ENCODE measurements at regions not wholly inside any gene's neighbourhood (a gene's known extent, or its start where the extent isn't known, plus 50 kb on each side); places are given as distances from the start of the nearest gene placed in this dataset.
"Not testable (repeated sequence)": the region's sequence is repeated elsewhere in the genome, so short reads cannot be mapped to it uniquely, and the experiment has no call there.

- 94 to 96% methylated on average over 20 of the region's 20 CpGs for WGBS, 2 donors
- Histone ChIP-seq H3K27ac (ENCODE audit: low read depth in 2 of 2, low read length in 1 of 2) (no peak overlapping the region), H3K36me3 (ENCODE audit: control insufficient read depth in 2 of 2, insufficient read depth in 2 of 2, low read length in 1 of 2) (no peaks in the 10 kb centered on the region), H3K4me3 (ENCODE audit: low read depth in 1 of 2, low read length in 2 of 2) (no peak overlapping the region), H3K9me3 (ENCODE audit: control insufficient read depth in 2 of 2, insufficient read depth in 1 of 2, low read depth in 1 of 2, low read length in 1 of 2) (peaks cover 4 to 8% of the 10 kb centered on the region in 2 donors), H3K4me1 (ENCODE audit: control insufficient read depth in 2 of 2, insufficient read depth in 2 of 2, low read length in 1 of 2) (no peaks in the 10 kb centered on the region), H3K27me3 (ENCODE audit: control insufficient read depth in 1 of 2, insufficient read depth in 2 of 2, low read length in 2 of 2) (no peaks in the 10 kb centered on the region)
Measured at GRCh38 chr18:78792736-78793135, 186.9 kb upstream of the SALL3 start.

GRCh38 chr18:78793313-78794070 is 186.1 kb upstream of the SALL3 start:
- H3K27ac ChIP-seq (ENCODE audit: low read depth in 2 of 2, low read length in 1 of 2), result no peak overlapping the region
- WGBS, 2 donors, result 72 to 76% methylated on average over 19 of the region's 19 CpGs

DNA sequence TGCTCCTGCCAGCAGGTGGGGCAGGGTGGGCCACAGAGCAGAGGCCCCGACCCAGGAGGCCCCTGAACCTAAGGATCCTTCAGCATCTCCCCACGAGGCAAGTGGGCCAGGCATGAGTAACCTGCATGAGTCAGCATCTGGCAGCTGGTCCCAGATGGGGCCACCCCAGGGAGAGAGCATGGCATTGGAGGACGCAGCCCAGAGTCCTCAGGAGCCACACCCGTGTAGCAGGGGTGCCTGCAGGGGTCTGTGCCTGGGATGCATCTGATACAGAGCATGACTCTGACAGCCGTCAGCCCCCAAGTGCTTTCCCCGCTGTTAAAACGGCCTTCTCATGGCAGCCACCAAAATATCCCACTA is 185.6 kb upstream of the SALL3 start:
- WGBS, 2 donors, result 55 to 58% methylated on average over 7 of the region's 7 CpGs

More at GRCh38 chr18:78793313-78794070, 186.1 kb upstream of the SALL3 start:
- H3K36me3 ChIP-seq (ENCODE audit: control insufficient read depth in 2 of 2, insufficient read depth in 2 of 2, low read length in 1 of 2), result no peaks in the 10 kb centered on the region
- no peak overlapping the region for H3K4me3 ChIP-seq (ENCODE audit: low read depth in 1 of 2, low read length in 2 of 2)
- H3K27me3 ChIP-seq (ENCODE audit: control insufficient read depth in 1 of 2, insufficient read depth in 2 of 2, low read length in 2 of 2), result no peaks in the 10 kb centered on the region
- no peaks in the 10 kb centered on the region for H3K4me1 ChIP-seq (ENCODE audit: control insufficient read depth in 2 of 2, insufficient read depth in 2 of 2, low read length in 1 of 2)
- peaks cover 4 to 8% of the 10 kb centered on the region in 2 donors for H3K9me3 ChIP-seq (ENCODE audit: control insufficient read depth in 2 of 2, insufficient read depth in 1 of 2, low read depth in 1 of 2, low read length in 1 of 2)

DNA sequence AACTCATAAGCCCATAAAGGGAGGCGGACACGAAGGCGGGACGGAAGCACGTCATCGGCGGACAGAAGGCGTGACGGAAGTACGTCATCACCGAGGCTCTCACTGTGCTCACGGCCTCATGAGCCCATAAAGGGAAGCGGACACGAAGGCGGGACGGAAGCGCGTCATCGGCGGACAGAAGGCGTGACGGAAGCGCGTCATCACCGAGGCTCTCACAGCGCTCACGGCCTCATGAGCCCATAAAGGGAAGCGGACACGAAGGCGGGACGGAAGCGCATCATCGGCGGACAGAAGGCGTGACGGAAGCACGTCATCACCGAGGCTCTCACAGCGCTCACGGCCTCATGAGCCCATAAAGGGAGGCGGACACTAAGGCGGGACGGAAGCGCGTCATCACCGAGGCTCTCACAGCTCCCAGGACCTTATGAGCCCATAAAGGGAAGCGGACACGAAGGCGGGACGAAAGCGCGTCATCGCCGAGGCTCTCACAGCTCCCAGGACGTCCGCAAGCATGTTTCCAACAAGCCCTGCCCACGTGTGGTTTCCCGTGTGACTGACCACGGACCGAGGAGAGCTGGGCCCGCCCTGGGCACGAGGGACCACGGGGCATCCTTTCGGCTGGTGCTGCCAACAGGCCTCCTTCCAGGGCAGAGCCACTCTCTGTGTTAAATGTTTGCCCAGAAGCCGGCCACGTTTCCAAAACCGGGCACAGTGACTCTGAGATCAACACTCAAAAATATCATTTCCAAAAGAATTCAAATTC is 182.7 kb upstream of the SALL3 start:
- no peaks in the 10 kb centered on the region for H3K27me3 ChIP-seq (ENCODE audit: control insufficient read depth in 1 of 2, insufficient read depth in 2 of 2, low read length in 2 of 2)
- peaks cover 4 to 11% of the 10 kb centered on the region in 2 donors for H3K9me3 ChIP-seq (ENCODE audit: control insufficient read depth in 2 of 2, insufficient read depth in 1 of 2, low read depth in 1 of 2, low read length in 1 of 2)
- no peaks in the 10 kb centered on the region for H3K4me1 ChIP-seq (ENCODE audit: control insufficient read depth in 2 of 2, insufficient read depth in 2 of 2, low read length in 1 of 2)
- H3K4me3 ChIP-seq (ENCODE audit: low read depth in 1 of 2, low read length in 2 of 2), result no peak overlapping the region
- H3K36me3 ChIP-seq (ENCODE audit: control insufficient read depth in 2 of 2, insufficient read depth in 2 of 2, low read length in 1 of 2), result no peaks in the 10 kb centered on the region
- H3K27ac ChIP-seq (ENCODE audit: low read depth in 2 of 2, low read length in 1 of 2), result no peak overlapping the region
- WGBS, 2 donors, result 93 to 94% methylated on average over 67 of the region's 67 CpGs

More for the DNA sequence above, 185.6 kb upstream of the SALL3 start:
- peaks cover 4 to 8% of the 10 kb centered on the region in 2 donors for H3K9me3 ChIP-seq (ENCODE audit: control insufficient read depth in 2 of 2, insufficient read depth in 1 of 2, low read depth in 1 of 2, low read length in 1 of 2)
- H3K4me1 ChIP-seq (ENCODE audit: control insufficient read depth in 2 of 2, insufficient read depth in 2 of 2, low read length in 1 of 2), result no peaks in the 10 kb centered on the region
- H3K27me3 ChIP-seq (ENCODE audit: control insufficient read depth in 1 of 2, insufficient read depth in 2 of 2, low read length in 2 of 2), result no peaks in the 10 kb centered on the region
- no peak overlapping the region for H3K4me3 ChIP-seq (ENCODE audit: low read depth in 1 of 2, low read length in 2 of 2)
- H3K36me3 ChIP-seq (ENCODE audit: control insufficient read depth in 2 of 2, insufficient read depth in 2 of 2, low read length in 1 of 2), result no peaks in the 10 kb centered on the region
- H3K27ac ChIP-seq (ENCODE audit: low read depth in 2 of 2, low read length in 1 of 2), result no peak overlapping the region

- whole genome bisulfite sequencing, 2 donors, result 89 to 92% methylated on average over 11 of the region's 11 CpGs
- no peaks in the 10 kb centered on the region for H3K36me3 ChIP-seq (ENCODE audit: control insufficient read depth in 2 of 2, insufficient read depth in 2 of 2, low read length in 1 of 2)
- H3K27me3 ChIP-seq (ENCODE audit: control insufficient read depth in 1 of 2, insufficient read depth in 2 of 2, low read length in 2 of 2), result no peaks in the 10 kb centered on the region
- peaks cover 4 to 11% of the 10 kb centered on the region in 2 donors for H3K9me3 ChIP-seq (ENCODE audit: control insufficient read depth in 2 of 2, insufficient read depth in 1 of 2, low read depth in 1 of 2, low read length in 1 of 2)
- H3K4me1 ChIP-seq (ENCODE audit: control insufficient read depth in 2 of 2, insufficient read depth in 2 of 2, low read length in 1 of 2), result no peaks in the 10 kb centered on the region
- no peak overlapping the region for H3K4me3 ChIP-seq (ENCODE audit: low read depth in 1 of 2, low read length in 2 of 2)
- no peak overlapping the region for H3K27ac ChIP-seq (ENCODE audit: low read depth in 2 of 2, low read length in 1 of 2)
Measured at GRCh38 chr18:78797499-78797898, 182.1 kb upstream of the SALL3 start.

GRCh38 chr18:78798402-78799175 is 181.0 kb upstream of the SALL3 start:
- no peak overlapping the region for H3K27ac ChIP-seq (ENCODE audit: low read depth in 2 of 2, low read length in 1 of 2)
- H3K9me3 ChIP-seq (ENCODE audit: control insufficient read depth in 2 of 2, insufficient read depth in 1 of 2, low read depth in 1 of 2, low read length in 1 of 2), result peaks cover 0 to 7% of the 10 kb centered on the region in 2 donors
- no peaks in the 10 kb centered on the region for H3K36me3 ChIP-seq (ENCODE audit: control insufficient read depth in 2 of 2, insufficient read depth in 2 of 2, low read length in 1 of 2)
- WGBS, 2 donors, result 85 to 87% methylated on average over 29 of the region's 29 CpGs
- H3K4me3 ChIP-seq (ENCODE audit: low read depth in 1 of 2, low read length in 2 of 2), result no peak overlapping the region
- H3K4me1 ChIP-seq (ENCODE audit: control insufficient read depth in 2 of 2, insufficient read depth in 2 of 2, low read length in 1 of 2), result no peaks in the 10 kb centered on the region
- no peaks in the 10 kb centered on the region for H3K27me3 ChIP-seq (ENCODE audit: control insufficient read depth in 1 of 2, insufficient read depth in 2 of 2, low read length in 2 of 2)

DNA sequence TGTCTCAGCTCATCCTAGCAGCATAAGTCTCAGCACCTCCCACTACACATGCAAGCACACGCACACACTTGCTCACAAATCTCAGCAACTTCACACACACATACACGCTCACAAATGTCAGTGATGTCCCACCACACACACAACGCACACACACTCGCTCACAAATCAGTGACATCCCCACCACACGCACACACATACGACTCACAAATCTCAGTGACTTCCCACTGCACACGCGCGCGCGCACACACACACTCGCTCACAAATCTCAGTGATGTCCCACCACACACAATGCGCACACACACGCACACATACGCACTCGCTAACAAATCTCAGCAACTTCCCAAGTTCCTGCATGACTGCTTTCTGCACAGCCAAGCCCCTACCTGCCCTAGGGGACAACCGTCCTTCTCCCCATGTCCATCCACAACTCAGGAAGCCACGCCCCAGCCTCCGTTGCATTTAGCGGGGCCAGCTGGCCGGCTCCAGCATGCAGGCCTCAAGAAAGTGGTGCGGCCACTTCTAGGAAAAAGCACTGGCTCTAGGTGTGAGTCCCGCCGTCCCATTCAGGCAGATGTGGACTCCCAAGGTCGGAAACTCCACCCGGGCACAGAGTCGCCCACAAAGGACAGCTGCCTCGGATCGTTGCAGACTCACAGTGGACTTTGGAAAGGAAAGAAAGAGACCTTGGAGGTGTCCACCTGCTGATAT is 180.1 kb upstream of the SALL3 start:
- H3K27me3 ChIP-seq (ENCODE audit: control insufficient read depth in 1 of 2, insufficient read depth in 2 of 2, low read length in 2 of 2), result no peaks in the 10 kb centered on the region
- H3K36me3 ChIP-seq (ENCODE audit: control insufficient read depth in 2 of 2, insufficient read depth in 2 of 2, low read length in 1 of 2), result no peaks in the 10 kb centered on the region
- 86 to 89% methylated on average over 29 of the region's 29 CpGs for WGBS, 2 donors
- no peak overlapping the region for H3K27ac ChIP-seq (ENCODE audit: low read depth in 2 of 2, low read length in 1 of 2)
- H3K4me1 ChIP-seq (ENCODE audit: control insufficient read depth in 2 of 2, insufficient read depth in 2 of 2, low read length in 1 of 2), result no peaks in the 10 kb centered on the region
- H3K4me3 ChIP-seq (ENCODE audit: low read depth in 1 of 2, low read length in 2 of 2), result no peak overlapping the region
- H3K9me3 ChIP-seq (ENCODE audit: control insufficient read depth in 2 of 2, insufficient read depth in 1 of 2, low read depth in 1 of 2, low read length in 1 of 2), result peaks cover 0 to 7% of the 10 kb centered on the region in 2 donors

DNA sequence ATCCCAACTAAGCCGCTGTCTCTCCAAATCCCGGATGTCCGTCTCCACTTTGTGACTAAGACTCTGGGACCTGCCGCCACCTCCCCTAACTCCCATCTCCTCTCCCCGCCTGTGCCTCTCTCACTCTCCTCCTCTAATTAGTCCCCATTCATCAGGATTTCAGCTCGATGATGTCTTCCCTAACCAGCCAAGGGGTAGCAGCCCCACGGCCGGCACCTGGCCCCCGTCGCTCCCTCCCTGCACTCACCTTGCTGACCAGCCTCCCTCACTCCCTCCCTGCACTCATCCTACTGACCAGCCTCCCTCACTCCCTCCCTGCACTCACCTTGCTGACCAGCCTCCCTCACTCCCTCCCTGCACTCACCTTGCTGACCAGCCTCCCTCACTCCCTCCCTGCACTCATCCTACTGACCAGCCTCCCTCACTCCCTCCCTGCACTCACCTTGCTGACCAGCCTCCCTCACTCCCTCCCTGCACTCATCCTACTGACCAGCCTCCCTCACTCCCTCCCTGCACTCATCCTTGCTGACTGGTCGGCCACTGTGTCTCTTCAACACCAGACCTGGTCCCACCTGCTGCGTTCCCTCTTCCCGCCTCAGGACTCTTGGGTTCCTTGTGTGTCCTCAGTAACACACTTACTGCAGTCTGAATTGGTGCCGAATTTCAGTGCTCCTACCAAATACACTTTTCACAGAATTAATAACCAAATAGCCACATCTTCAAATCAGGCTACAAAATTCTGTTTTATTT is 179.3 kb upstream of the SALL3 start:
- WGBS, 2 donors, result 81 to 83% methylated on average over 14 of the region's 14 CpGs
- H3K4me3 ChIP-seq (ENCODE audit: low read depth in 1 of 2, low read length in 2 of 2); H3K4me1 ChIP-seq (ENCODE audit: control insufficient read depth in 2 of 2, insufficient read depth in 2 of 2, low read length in 1 of 2); H3K9me3 ChIP-seq (ENCODE audit: control insufficient read depth in 2 of 2, insufficient read depth in 1 of 2, low read depth in 1 of 2, low read length in 1 of 2); H3K27me3 ChIP-seq (ENCODE audit: control insufficient read depth in 1 of 2, insufficient read depth in 2 of 2, low read length in 2 of 2); H3K27ac ChIP-seq (ENCODE audit: low read depth in 2 of 2, low read length in 1 of 2); H3K36me3 ChIP-seq (ENCODE audit: control insufficient read depth in 2 of 2, insufficient read depth in 2 of 2, low read length in 1 of 2): not testable (repeated sequence)
